ENCODE measurements at regions not wholly inside any gene's neighbourhood (a gene's known extent, or its start where the extent isn't known, plus 50 kb on each side); places are given as distances from the start of the nearest gene placed in this dataset.
"Not testable (repeated sequence)": the region's sequence is repeated elsewhere in the genome, so short reads cannot be mapped to it uniquely, and the experiment has no call there.

DNA sequence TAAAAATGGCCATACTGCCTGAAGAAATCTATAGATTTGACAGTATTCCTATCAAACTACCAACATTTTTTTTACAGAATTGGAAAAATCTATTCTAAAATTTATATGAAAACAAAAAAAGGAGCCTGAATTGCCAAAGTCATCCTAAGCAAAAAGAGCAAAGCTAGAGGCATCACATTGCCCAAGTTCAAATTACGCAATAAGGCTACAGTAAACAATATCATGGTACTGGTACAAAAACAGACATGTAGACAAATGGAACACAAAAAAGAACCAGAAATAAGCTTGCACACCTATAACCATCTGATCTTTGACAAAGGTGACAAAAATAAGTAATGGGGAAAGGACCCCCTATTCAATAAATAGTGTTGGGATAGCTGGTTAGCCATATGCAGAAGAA lies 50.2 kb upstream of the THSD7B start:
- DNase-seq = no peak

DNA sequence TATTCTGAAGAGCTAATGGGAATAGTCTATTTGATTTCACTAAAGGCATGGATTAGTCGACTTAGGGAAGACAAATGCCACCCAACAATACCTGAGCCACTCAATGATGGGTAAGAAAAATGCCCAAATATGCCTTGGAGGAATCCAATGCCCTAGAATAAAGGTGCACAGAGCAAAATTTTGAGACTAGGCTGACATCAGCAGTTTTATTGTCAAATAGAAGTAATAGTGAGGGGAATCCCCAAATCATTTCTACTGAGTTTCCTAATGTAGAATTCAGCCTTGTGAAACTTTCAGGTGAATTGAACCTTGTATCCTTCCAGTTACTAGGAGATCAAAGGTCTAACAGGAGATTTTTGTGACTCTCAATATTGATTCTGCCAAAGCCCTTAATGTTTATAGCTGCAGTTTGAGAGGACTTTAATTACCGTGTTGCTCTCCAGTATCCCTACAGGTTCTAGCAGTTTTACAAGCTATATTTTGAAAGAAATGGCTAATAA lies 50.8 kb upstream of the THSD7B start:
- DNase-seq = no peak

DNA sequence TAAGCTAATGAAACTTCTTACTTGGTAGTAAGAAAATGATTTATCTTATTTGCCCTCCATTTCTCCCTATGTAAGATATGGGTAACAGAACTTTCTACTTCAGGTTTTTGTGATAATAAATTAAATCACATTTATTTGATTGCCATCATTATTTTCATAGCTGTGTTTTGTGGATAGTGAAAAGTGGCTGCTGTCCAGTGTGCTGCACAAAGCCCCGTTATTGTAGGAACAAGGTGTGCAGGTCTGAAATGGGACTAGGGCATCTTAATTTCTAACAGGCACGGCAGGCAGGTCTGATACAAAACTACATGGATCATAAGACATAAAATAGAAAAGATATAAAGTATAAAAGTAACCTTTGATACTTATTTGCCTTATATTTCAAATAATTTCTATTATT lies 51.6 kb upstream of the THSD7B start:
- DNase-seq = no peak

DNA sequence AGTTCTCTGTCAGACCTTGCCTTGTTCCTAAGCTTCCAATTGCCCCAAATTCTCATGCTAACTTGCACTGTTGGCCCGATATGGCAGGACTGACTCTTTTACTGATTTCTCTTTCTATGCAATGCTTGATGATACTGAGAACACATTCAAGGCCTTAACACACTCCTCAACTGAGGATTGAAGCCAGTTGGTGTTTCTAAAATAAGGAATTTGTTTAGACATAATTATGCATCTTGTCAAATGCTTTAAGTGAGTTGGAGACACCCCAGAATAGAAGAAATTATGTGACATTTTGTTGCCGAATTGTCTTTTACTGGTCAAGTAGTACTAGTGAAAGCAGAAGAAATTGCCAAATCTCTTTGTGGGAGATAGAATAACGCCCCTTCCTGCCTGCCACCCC lies 60.0 kb upstream of the THSD7B start:
- no peak for DNase-seq

DNA sequence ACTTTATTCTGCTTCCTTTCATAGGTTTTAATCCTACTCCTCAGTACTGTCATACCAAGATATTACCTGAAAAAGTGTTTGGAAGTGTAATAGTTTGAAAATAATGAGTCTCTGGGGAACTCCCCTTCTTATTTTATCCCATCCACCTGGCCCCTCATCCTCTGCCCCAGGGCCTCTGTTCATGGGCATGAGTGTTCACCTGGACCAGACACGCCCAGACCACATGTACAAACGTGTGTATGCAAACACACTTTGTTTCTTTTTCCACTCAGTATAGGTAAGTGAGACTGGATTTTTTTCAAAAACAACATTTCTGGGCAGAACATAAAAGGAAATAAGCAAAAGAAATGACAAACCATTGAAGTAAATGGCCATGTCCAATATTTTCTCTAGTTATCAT lies 62.1 kb upstream of the THSD7B start:
- DNase-seq = no peak

DNA sequence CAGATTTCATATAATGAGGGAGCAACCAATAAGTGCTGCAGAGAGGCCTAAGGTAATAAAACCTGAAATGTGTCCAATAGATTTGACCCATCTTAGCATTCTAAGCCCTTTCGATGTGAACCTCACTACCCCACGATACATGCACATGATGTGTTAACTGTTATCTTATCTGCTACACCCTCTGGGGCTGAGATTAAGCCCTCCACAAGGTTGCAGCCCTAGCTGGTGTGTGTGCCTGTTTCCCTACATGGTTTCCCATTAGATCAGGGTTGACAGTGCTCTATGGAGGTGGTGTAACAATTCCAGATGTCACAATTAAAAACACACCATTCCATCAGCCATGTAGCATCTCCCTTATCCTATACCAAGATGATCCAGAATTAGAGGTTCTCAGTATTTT lies 68.9 kb upstream of the THSD7B start:
- no peak for DNase-seq

DNA sequence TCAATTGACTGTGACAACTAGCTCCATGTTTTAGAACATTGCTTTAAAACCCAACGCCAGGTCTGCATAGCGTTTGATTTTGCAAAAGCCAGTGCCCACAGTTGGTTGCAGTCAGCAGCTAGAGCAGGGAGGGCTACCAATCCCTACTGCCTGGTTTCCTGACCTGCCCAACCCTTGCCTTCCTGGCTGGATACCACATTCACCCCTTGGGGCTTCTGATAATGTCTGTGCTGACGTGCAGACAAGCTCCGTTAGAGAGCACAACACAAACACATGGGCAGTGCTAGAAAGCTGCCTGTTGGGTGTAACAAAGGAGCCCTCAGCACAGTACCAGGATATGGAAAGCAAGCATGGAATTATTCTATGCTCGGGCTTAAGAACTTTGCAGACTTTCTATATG lies 71.4 kb upstream of the THSD7B start:
- DNase-seq = no peak

DNA sequence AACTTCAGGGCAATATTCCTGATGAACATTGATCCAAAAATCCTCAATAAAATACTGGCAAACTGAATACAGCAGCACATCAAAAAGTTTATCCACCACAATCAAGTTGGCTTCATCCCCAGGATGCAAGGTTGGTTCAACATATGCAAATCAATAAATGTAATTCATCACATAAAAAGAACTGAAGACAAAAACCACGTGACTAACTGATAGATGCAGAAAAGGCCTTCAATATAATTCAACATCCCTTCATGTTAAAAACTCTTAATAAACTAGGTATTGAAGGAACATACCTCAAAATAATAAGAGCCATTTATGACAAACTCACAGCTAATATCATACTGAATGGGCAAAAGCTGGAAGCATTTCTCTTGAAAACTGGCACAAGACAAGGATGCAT lies 85.3 kb upstream of the THSD7B start:
- not testable (repeated sequence) for DNase-seq

DNA sequence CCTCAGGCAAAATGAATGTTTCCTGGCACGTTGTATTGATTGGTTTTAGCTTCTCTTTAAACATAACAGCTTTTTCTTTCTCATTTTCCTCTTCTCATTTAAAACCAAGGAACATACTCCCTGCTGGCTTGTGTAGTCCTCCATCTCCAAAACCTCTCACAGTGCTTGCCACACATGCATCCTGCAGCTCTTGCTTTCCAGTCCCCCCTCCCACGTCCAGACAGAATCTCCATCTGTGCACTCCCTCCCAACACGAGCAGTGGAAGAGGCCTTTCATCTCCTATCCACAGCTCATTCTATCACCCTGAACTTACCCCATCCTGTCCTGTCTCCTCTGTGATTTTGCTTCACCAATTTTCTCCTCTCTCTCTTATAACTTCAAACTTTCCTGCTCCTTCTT lies 99.6 kb upstream of the THSD7B start:
- DNase-seq = no peak

DNA sequence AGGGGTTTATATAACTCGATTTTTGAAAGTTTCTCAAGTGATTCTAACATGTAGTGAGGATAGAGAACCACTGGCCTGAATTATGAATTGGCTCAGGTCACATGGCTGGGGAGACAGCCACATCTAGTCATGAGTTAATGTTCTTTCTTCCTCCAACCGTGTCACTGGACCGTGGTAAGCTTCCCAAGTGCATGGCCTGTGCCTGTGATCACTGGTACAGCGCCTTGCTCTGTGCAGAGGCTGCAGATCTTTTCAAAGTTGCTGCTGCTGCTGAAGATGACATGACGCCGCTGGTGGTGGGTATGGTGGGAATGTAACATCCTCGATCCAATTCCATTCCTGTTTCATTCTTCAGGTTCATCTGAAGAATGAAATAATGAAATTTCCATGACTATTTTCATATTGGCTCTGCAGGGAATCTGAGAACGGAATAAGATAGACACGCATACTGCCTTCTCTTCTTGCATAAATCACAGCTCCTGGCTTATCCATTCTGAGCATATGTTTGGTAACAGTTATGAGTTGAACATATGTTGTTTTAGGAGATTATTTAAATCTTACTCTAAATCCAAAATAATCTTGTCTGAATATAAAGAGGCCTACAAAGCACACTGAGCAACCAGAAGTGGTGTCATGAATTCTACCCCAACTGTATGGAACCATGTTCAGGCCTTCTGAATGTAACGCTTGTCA lies 100.5 kb upstream of the THSD7B start:
- no peak for DNase-seq

DNA sequence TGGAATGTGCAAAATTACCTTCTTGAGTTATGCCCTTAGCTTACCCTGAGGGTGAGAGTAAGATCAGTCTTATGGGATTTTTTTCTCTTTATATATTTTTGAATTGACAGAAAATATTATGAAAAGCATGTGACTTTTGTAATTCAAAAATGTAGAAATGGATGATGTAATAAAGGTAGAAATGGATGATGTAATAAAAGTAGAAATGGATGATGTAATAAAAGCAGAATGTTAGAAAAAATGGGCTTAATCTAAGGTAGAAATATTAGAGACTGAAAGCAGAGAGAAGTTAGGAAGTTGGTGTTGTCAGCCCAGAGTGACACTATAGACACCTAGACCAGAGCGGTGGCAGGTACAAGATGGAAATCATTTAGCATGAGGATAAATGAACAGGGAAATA lies 107.1 kb upstream of the THSD7B start:
- no peak for DNase-seq

DNA sequence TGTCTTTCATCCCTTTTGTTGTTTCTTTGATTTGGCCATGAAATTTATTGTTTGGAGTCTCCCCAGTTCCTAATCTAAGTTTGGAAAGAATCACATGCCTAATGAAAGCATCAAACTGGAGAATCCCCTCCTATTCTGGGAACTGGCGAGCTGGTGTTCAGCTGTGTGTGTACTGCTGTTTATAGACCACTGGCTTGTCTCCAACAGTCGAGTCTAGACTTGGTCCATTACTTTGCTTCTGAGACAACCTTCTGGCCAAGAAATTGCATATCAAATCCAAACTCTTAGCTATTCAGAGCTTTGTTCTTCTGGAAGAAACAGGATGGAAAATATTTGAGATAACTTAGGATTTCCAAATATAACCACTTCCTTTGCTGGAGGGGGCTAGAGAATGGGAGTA lies 111.5 kb upstream of the THSD7B start:
- DNase-seq = no peak

DNA sequence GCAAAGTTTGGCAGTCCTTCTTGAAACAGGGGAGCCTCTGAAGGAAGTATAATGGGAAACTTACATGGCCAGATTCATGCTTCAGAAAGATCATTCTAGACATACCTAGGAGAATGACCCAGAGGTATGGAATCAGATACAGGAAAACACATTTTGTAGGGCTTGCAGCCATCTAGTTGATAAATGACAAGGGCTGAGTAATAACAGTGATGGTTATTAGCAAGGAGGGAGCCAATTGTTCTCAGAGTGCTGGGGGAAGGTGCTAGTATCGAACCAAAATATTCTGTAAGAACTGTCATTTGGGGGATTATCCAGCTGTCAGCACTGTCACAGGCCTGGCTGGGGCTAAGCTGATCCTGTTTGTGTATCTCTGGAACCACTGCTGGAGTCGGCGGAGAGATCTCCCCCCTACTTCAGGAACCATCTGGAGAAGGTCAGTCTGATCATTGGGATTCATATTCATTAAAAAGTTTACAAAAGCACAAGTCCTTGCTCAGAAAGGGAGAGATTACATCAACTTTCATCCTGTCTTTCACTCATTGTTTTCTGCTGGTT lies 113.8 kb upstream of the THSD7B start:
- DNase-seq = no peak

DNA sequence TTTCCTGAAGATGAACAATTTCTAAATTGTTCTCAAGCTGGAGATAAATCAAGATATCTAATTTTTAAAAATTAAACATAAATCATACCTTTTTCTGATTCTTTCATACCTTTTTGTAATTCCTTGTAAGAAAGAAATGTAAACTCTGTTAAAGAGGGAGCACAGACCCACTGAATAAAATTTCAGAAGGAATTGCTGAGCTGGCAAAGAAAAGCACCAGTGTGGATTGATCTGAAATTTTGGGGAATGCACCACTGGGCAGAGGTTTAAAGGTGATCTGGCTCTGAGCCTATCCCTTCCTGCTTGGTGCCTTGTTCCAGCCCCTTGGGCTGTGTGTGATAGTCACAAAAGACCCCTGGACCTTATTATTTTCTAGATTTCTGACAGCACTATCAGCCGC lies 118.3 kb upstream of the THSD7B start:
- DNase-seq = no peak

DNA sequence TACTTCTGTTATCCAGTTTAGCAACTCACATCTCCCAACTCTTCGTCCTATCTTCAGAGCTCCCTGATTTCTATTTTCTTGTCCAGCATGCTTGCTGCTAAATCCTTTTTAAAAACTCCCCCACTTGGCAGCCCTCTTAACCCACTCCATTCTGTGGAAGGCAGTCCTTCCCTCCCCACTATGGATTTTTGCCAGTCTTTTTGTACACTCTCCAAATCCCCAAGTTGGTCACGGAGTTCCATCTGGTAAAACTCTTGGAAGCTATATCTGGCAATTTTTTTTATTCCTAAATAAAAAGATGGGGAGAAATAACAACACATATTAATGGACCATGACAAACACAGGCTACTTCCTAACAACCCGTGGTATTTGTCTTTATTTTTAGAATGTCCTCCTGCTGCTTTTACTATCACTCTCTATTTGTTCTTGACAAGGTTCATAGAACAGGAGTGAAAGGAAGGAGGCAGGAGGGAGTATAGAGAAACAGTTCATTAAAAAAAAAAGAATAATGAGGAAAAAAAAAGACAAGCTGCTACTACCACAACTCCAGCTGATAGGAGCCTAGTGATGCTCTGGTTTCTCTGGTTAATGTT lies 120.0 kb upstream of the THSD7B start:
- DNase-seq = no peak

DNA sequence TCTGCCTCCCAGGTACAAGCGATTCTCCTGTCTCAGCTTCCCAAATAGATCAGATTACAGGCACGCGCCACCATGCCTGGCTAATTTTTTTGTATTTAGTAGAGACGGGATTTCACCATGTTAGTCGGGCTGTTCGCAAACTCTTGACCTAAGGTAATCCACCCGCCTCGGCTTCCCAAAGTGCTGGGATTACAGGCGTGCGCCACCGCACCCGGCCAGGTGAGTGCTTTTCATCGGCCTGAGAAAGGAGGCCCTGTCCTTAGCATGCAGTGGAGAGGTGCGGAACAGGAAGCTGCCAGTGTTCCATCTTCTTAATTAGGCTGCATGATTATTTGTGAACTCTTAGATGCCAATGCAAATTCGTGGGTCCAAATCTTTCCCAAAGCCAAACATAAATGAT lies 125.7 kb upstream of the THSD7B start:
- DNase-seq = no peak

DNA sequence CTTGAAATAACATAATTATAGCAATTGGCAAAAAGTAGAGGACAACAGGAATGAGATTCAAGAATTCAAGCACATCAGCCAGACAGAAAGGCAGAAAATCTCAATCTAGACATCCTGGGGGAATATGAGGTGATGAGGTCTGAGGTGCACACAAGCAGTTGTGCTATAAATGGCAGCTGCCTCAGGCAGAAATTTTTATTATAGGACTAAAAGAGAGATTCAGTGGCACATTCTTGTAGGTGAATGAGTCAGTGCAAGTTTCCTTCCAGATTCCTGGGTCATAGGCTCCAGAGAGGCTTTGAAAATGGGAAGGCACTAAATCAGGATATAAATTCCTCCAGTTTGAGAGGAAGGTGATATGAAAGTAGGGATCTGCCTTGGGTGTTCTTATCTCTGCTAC lies 127.2 kb upstream of the THSD7B start:
- DNase-seq = no peak

DNA sequence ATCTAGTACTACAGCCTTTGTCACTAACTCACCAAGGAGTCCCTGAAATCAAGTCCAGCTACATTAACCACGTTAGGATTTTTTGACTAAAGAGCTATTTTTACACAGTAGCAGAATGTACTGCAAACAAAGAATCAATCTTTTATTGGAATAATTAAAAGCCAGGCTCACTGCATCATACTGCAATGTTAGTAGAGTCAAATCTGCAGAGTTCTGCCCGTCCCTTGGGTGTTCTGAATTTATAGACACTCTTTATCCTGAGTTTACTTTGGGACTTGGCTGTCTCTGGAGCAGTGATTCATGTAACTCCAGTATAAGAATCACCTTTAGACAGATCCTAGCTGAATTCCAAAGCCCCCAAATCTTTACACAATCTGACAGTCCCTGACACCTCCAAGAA lies 127.9 kb upstream of the THSD7B start:
- DNase-seq = no peak

DNA sequence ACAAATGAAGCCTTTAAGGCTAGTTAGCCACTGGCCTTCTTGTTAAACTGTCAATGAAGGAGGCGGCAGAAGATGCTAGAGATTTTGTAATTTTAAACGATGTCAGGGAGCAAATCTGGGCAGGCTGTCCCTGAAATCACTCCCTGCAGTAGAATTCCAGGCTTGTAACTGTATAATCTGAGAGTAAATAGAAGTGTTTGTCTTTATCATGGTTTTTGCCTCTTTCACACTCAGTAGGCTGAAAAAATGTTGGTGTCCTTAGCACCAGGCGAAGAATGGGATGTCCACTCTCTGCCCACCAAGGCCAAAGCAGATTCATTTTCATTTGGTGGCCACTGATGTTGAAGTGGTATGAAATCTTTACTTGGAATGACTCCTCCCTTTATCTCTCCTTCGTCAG lies 136.9 kb upstream of the THSD7B start:
- DNase-seq = no peak

DNA sequence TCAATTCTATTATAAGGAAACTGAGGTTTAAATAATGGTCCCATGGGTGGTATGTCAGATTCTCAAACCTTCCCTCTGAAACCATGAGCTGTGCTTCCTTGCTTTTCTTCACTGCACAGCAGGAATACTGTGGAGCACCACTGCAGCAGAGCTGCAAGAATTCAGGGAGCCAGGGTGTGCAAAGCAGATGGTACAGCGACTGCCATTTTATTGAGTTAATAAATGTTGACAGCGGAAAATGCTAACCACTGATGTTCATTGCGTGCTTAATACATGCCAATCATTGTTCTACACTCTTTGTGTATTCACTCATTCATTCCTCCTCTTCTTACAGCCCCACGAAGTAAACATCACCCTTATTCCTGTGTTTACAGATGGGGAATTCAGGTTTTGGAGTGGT lies 152.2 kb upstream of the THSD7B start:
- no peak for DNase-seq

DNA sequence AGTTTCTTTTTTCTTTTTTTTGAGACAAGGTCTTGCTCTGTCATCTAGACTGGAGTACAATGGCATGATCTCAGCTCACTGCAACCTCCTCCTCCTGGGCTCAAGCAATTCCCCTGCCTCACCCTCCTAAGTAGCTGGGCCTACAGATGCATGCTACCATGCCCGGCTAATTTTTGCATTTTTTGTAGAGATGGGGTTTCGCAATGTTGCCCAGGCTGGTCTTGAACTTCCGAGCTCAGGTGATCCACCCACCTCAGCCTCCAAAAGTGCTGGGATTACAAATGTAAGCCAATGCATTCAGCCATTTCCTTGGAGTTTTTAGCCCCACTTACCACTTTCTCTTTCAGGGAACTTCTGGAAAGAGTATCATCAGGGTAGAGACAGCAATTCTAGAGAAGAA lies 153.3 kb upstream of the THSD7B start:
- DNase-seq = no peak

DNA sequence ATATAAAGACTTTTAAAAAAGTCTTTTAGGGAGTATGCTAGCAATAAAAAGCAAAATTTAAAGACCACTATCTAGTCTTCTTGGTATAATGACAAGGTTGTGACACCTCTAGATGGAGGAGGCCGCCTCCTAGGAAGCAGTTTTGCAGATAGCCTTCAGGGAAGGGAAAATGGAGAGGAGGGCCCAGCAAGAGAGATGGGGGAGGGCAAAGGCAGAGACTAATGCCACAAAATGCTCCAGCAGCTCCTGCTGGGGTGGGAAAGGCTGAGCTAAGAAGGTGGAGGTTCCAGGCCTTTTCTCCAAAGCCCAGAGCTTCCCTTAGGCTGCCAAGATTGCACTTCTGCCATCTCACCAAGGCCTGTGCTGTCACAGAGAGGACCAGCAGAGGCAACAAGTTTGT lies 153.9 kb upstream of the THSD7B start:
- DNase-seq = no peak

DNA sequence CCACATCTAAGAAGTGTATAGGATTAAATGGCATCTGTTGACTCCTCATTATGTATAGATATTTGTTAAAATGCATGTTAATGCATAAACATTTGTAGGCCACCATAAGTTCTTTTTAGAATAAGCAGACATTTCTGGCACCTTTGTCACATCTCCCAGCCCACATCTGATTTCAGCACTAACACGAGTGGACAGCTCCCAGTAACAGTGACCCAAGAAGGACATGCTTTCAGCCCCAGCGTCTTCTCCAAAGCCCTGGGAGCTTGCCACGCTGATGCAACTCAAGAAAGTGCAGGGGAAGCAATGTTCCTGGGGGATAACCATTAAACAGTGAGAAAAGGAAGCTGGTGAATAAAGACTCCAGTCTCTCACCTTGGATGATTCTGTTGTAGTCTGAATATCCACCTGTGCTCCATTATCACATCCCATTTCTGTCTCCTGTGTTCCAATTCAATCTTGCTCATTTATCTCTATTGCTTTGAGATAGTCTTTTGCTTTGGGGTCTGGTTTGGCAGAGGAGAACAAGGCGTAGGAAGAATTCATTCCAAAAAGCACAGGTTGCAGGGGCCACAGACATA lies 182.6 kb upstream of the THSD7B start:
- DNase-seq = no peak

DNA sequence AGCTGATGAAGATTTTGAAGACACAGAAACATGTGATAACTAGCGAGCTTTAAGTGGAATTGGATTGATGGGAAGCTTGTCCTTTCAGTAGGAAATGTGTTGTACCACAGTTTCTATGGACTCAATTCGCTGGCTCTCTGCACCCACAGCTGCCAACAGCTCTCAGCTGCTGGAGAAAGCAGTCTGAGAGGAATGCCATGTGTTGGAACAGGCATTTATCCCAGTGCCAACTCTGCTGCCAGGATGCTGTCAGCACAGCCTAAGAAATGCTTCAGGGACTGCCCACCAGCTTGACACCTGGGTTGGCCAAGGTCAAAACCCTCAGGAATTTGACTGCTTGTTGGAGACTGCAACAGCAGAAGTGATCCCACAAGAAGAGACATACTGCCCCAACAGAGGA lies 193.0 kb upstream of the THSD7B start:
- no peak for DNase-seq

DNA sequence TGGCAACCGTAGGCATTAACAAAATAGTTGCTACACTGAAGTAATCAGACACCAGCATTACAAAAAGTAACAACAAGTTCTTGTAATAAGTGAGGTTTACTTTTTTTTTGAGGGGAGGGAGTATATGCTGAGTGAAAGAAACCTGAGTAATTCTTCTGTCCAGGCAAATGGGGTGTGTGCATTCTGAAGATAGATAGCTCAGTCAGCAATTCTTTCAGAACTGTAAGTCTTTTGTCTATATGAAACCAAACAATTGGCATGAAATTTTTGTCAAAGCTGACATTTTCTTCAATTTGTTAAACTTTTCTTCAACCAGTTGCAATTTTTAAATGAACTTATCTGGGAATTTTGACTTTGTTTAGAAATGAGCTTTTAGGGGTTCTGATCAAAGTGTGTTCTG lies 208.1 kb upstream of the THSD7B start:
- DNase-seq = no peak
